ENCODE measurements at regions not wholly inside any gene's neighbourhood (a gene's known extent, or its start where the extent isn't known, plus 50 kb on each side); places are given as distances from the start of the nearest gene placed in this dataset.

- Histone ChIP-seq H2AFZ (ENCODE audit: control insufficient read depth, low read depth, low read length) (no peak overlapping the region), H3K4me1 (ENCODE audit: control insufficient read depth, insufficient read depth, low read length) (no peaks in the 10 kb centered on the region; the same call in 1 of the 2 replicates), H3K9me3 (replicated peaks; ENCODE audit: control insufficient read depth, insufficient read depth, low read length) (no peaks in the 10 kb centered on the region), H3K27ac (ENCODE audit: control insufficient read depth, insufficient read depth) (no peak overlapping the region), H4K20me1 (ENCODE audit: control insufficient read depth, insufficient read depth) (no peaks in the 10 kb centered on the region), H3K4me3 (no peak overlapping the region), H3K9ac (ENCODE audit: control insufficient read depth, insufficient read depth, low read length) (no peak overlapping the region), H3K79me2 (ENCODE audit: control insufficient read depth, insufficient read depth, low read length) (no peaks in the 10 kb centered on the region), H3K4me2 (ENCODE audit: control insufficient read depth, insufficient read depth) (no peak overlapping the region), H3K36me3 (ENCODE audit: control insufficient read depth in 2 of 2, insufficient read depth in 2 of 2, low read length in 1 of 2) (no peaks in the 10 kb centered on the region), H3K27me3 (replicated peaks in 1 of 2; ENCODE audit: control insufficient read depth in 2 of 2, insufficient read depth in 2 of 2, low read length in 1 of 2) (0 out of 4 replicates have a peak, but pooled peaks cover 0 to 2% of the 10 kb centered on the region in 2 experiments)
- ChIA-PET SMC1A (ENCODE audit: uncharacterized antibody, unreplicated experiment) (interaction anchor here (0.7 kb wide), 1 partner anchor 149 kb away, joined by 3 read pairs; no protein-coding TSS in a partner anchor), CTCF (interaction anchor here (1.1 to 1.2 kb wide), 2 partner anchors 16 to 72 kb away, joined by 3 read pairs; no protein-coding TSS in a partner anchor), POLR2A (no interaction called here), RAD21 (ENCODE audit: unreplicated experiment) (interaction anchor here (1.2 to 1.3 kb wide), 2 partner anchors 26 to 72 kb away, joined by 4 read pairs; no protein-coding TSS in a partner anchor)
- 57% methylated on average over 3 of the region's 3 CpGs for WGBS (ENCODE audit: insufficient coverage, insufficient replicate concordance, low lambda C conversion rate, missing lambda C conversion rate)
- in situ Hi-C loops (cut with MboI) (no loop called here), intact Hi-C loops (cut with micrococcal nuclease; ENCODE audit: unreplicated experiment) (loop anchor here (5.0 kb wide), 1 partner anchor 151 kb away; no protein-coding TSS in a partner anchor)
- FAIRE-seq (no peak), DNase-seq (ENCODE audit: low read depth, low spot score) (no peak), ATAC-seq (no peak)
- no TSS peak for BruUV-seq (replicated peaks)
- TF ChIP-seq, protein P1, sequence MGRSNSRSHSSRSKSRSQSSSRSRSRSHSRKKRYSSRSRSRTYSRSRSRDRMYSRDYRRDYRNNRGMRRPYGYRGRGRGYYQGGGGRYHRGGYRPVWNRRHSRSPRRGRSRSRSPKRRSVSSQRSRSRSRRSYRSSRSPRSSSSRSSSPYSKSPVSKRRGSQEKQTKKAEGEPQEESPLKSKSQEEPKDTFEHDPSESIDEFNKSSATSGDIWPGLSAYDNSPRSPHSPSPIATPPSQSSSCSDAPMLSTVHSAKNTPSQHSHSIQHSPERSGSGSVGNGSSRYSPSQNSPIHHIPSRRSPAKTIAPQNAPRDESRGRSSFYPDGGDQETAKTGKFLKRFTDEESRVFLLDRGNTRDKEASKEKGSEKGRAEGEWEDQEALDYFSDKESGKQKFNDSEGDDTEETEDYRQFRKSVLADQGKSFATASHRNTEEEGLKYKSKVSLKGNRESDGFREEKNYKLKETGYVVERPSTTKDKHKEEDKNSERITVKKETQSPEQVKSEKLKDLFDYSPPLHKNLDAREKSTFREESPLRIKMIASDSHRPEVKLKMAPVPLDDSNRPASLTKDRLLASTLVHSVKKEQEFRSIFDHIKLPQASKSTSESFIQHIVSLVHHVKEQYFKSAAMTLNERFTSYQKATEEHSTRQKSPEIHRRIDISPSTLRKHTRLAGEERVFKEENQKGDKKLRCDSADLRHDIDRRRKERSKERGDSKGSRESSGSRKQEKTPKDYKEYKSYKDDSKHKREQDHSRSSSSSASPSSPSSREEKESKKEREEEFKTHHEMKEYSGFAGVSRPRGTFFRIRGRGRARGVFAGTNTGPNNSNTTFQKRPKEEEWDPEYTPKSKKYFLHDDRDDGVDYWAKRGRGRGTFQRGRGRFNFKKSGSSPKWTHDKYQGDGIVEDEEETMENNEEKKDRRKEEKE (IDR thresholded peaks at IDR 0.05): no peak
- no peak for TF ChIP-seq TCF3 (IDR thresholded peaks at IDR 0.05; ENCODE audit: borderline replicate concordance, insufficient read depth, low read depth, low read length)
- TF ChIP-seq RBBP5 (conservative IDR thresholded peaks at IDR 0.05): no peak
- no peak for TF ChIP-seq NFXL1 (IDR thresholded peaks at IDR 0.05; ENCODE audit: borderline replicate concordance)
- no peak for TF ChIP-seq POLR2AphosphoS2 (IDR thresholded peaks at IDR 0.05; ENCODE audit: low read depth, low read length)
- no peak for TF ChIP-seq KAT2A (conservative IDR thresholded peaks at IDR 0.05; ENCODE audit: control insufficient read depth, low read depth, low read length)
- no peak for TF ChIP-seq RUNX3 (IDR thresholded peaks at IDR 0.05; ENCODE audit: low read length)
- TF ChIP-seq PKNOX1 (IDR thresholded peaks at IDR 0.05): no peak
- TF ChIP-seq ETV6 (conservative IDR thresholded peaks at IDR 0.05 in 1 of 2, IDR thresholded peaks at IDR 0.05 in 1 of 2; ENCODE audit: borderline replicate concordance in 1 of 2, low read depth in 1 of 2): no peak
- no peak for TF ChIP-seq NFYB (IDR thresholded peaks at IDR 0.05; ENCODE audit: insufficient read depth, low read depth, low read length)
- no peak for TF ChIP-seq ESRRA (IDR thresholded peaks at IDR 0.05; ENCODE audit: low read length)
- TF ChIP-seq ZBTB4 (CRISPR knock-in tag; IDR thresholded peaks at IDR 0.05): no peak
- no peak for TF ChIP-seq WRNIP1 (IDR thresholded peaks at IDR 0.05; ENCODE audit: borderline replicate concordance, low read depth, low read length)
These were observed 95.6 kb upstream of the RAB3GAP2 start for GRCh38 chr1:220367833-220368232.
